HG03378 (cell line): ENCODE measurements at regions not wholly inside any gene's neighbourhood (a gene's known extent, or its start where the extent isn't known, plus 50 kb on each side); places are given as distances from the start of the nearest gene placed in this dataset.

Source experiments
- ATAC-seq: cut with Tn5 transposase; IDR thresholded peaks from one replicate; pipeline ENCODE4 v1.9.1; 2021; ENCODE audit warnings: mild to moderate bottlenecking, moderate library complexity; ENCODE audit not compliant: unreplicated experiment

DNA sequence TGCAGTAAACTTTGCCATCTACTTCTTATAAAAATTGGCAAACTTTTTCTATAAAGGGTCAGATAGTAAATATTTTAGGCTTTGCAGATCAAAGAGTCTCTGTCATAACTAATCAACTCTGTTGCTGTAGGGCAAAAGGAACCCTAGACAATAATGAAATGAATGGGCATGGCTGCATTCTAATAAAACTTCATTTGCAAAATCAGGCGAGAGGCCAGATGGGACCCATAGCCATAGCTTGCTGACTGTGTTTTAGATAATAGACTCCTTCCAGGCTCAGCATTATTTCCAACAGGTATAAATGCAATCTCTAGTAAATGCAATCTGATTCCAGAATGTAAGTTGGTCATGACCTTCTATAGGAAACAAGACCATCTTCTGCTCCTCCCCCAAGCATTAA, 490.7 kb downstream of the TOX3 start:
- ATAC-seq: no peak

- ATAC-seq: no peak
Observed at GRCh38 chr16:52055381-52055780, 491.6 kb downstream of the TOX3 start.

- no peak for ATAC-seq
Observed at GRCh38 chr16:52054326-52054725, 492.6 kb downstream of the TOX3 start.

DNA sequence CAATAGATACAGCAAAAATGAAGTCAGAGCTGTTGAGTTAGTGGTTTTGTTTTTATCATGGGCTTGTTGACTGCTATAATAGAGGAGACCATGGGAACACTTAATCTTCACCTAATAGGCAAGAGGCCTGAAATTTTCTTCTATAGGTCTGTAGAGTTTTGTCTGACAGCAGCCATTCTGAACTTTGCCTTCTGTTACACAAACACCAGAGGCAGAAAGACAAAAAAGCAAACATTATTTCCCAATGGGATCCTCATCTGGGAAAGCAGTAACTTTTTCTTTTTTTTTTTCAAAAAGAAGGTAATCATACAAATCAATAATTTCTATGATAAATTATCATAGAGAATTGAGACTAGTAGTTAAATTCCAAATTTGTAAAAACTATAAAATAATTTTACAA, 494.1 kb downstream of the TOX3 start:
- no peak for ATAC-seq

DNA sequence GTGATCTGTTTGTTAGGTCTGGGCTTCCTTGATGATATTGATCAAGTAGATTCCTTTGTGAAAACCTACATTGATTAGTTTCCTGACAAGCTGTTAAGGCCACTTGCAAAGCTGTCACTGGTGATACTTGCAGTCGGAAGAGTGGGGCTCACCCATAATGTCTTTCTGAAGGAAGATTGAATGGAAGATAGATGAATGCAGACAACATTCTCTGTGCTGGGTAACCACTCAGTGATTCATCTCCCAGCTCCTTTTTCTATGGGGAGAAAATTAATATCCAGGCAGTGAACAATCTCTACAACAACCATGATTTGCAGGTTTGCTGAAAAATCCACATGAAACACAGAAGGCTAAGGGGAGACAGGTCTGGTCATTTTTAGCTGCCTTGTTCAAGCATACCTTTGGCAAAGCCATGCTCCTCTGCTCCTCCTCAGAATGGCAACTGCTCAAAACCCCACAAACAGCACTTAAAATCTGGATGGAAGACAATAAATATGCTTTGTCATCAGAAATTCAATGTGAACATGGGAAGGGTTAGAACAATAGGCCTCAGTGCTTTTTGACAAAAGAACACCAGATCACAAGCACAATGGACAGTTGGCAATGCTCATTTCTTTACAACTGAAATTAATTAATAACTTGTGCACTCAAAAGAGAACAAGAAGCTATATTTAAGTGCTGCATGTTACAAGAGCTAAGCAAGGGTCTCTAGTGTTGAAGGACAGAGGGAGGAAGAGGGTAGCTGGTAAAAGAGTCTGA, 495.4 kb downstream of the TOX3 start:
- no peak for ATAC-seq

- ATAC-seq: no peak
Observed at GRCh38 chr16:52050418-52050817, 496.5 kb downstream of the TOX3 start.

DNA sequence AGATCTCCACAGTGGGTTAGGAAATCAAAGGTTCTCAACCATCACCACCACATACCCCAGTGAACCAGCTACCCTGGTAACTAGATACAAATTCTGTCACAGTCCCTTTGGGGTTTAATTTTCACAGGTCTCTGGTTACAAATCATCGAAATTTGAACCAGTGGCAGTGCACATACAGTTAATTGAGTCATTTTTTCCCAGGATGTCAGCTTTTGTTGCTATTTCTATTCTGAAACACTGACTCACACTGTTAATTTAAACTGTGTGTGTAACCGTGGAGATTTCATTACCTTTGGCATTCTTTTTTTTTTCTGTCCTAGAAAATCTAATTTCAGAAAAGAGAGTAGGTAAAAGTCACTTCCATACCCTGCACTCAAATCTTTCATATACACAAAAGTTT, 511.5 kb downstream of the TOX3 start:
- no peak for ATAC-seq

- no peak for ATAC-seq
Observed at GRCh38 chr16:52034830-52035229, 512.1 kb downstream of the TOX3 start.

GRCh38 chr16:52033992-52034391, 513.0 kb downstream of the TOX3 start:
- no peak for ATAC-seq

GRCh38 chr16:52022980-52023379, 524.0 kb downstream of the TOX3 start:
- no peak for ATAC-seq

GRCh38 chr16:52022177-52022576, 524.8 kb downstream of the TOX3 start:
- no peak for ATAC-seq

DNA sequence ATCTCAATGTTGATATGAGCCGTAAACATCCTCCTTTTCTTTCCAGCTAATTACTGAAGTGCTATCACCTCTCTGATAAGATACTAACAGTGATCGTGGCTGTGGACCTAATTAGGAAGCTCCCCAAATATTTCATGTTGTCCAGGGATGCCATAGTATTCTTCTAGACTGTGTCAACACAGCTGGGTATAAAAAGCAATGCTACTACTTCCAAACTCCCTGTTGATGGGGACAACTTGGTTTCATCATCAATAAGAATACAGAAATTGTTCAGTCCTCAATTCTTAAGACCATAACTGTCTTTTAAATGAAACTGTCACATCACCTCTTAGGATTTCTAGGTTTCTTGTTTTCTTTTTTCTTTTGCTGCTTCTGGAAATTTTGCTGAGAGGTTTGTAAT, 530.6 kb downstream of the TOX3 start:
- no peak for ATAC-seq

DNA sequence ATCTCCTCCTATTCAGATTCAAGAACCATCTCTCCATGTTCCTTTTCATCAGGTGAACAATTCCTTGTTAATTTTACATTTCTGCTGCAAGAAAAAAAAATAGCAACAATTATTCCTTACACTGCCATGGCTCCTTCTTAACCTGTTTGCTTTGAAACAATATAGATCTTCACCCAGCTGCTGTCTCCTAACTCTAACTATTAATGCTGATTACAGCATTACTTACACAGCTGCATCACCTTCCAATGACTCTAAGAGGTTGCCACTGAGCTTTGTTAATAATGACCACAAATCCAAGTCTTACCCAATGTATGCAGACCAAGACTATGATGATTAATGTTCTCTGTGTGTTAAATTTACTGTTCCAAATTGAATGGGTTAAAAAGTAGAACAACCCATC, 541.4 kb downstream of the TOX3 start:
- ATAC-seq: no peak

GRCh38 chr16:52004343-52004742, 542.6 kb downstream of the TOX3 start:
- no peak for ATAC-seq

GRCh38 chr16:52002026-52002425, 544.9 kb downstream of the TOX3 start:
- no peak for ATAC-seq

DNA sequence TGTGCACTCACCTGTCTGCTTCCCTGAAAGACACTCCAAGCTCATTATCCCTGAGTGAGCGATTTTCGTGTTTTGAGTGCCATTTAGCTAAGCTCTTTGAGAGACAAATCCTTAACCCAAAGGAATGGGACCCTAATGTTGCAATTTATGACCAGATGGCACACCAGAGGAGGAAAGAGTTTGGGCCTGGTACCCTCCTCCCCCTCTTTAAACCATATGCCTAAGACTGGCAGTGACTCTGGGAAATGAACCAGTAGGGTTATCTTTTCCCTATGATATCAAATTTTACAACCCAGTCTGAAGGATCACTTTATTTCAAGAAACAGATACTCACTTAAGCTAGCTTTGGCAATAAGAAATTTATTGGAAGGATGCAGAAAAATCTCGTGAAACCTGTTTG, 550.4 kb downstream of the TOX3 start:
- no peak for ATAC-seq

- ATAC-seq: no peak
Observed at GRCh38 chr16:51994597-51994996, 552.3 kb downstream of the TOX3 start.

DNA sequence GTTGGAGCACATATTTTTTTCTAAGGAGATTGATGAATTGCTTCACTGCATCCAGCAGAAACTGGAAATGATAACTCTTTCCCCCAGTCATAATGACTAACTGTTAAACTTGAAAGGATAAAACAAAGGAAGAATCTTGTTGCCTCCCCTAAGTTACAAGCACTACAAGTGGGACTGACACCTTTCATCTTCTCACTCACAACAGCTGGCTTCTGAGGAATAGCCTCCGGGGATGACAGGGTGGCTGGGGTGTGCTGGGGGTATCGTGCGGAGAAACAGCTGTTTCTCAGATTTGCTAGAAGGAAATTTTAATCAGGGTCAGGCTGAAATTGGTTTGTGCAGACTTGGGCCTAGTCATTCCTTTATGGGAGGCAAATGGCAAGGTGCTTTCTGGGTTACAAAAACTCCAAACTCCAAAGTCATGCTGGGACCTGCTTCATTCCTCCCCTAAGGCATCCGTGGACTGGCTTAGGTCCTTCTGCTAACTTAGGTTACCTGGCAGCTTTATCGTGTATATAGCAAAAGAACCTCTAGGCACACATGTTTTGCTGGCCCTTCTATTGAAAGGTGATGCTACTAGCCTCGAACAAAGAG, 557.2 kb downstream of the TOX3 start:
- no peak for ATAC-seq

- no peak for ATAC-seq
Observed at GRCh38 chr16:51988977-51989376, 558.0 kb downstream of the TOX3 start.

DNA sequence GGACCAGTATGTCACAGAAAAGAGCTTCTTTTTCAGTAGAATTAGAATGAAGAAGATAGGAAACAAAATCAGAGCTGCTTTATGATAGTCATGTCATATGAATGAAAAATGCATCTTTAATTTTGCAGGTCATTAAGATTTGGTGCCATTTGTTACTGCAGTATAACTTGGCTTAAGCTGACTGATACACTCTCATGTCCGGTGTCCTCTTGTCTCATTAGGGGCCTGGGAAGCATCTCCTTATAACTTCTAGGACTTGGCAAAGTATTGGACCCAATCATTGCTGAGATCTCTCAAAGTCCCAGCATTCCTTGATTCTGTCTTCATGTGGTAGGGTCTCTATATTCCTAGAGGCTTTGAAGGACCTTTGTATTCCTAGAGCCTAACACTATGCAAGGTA, 559.4 kb downstream of the TOX3 start:
- ATAC-seq: no peak

GRCh38 chr16:51986717-51987116, 560.2 kb downstream of the TOX3 start:
- ATAC-seq: no peak

GRCh38 chr16:51986301-51986700, 560.6 kb downstream of the TOX3 start:
- no peak for ATAC-seq

GRCh38 chr16:51985126-51985525, 561.8 kb downstream of the TOX3 start:
- ATAC-seq: no peak
